K562 (cell line): ENCODE measurements at regions not wholly inside any gene's neighbourhood (a gene's known extent, or its start where the extent isn't known, plus 50 kb on each side); places are given as distances from the start of the nearest gene placed in this dataset.

Source experiments
- ATAC-seq: fragments of 200-7000 bp; cut with Tn5 transposase; 3 replicates; pipeline ENCODE4 v1.9.1; 2020; ENCODE audit warnings: moderate library complexity
- BruUV-seq: library from RNA; stranded (reverse); fragments of 400-500 nt; replicated peaks from 2 replicates; lab custom pipeline; 2021; lab: Mats Ljungman, UMichigan
- CTCF ChIA-PET: fragments of 300-600 bp; formaldehyde crosslinking; extraction: SDS; loops from one replicate; lab custom pipeline; 2021; ENCODE audit warnings: low intra/inter-chr PET ratio; lab: Yijun Ruan, JAX
- POLR2A ChIA-PET: fragments of 300-600, 350-650 bp; sonication (Branson Sonifier 250); formaldehyde crosslinking; extraction: SDS; loops from one replicate; lab custom pipeline; 2021; ENCODE audit warnings: antibody characterized with exemption, inconsistent platforms; lab: Yijun Ruan, JAX
- DNase-seq, 4 experiments: peaks; one replicate each; pipeline versions ENCODE4 v3.0.0 to v3.0.0-alpha.2; 2011 to 2018; ENCODE audit warnings: low spot score in 3 of 4, mixed read lengths in 3 of 4; ENCODE audit errors: extremely low read depth in 1 of 4
- FAIRE-seq: peaks from 2 replicates; lab custom pipeline; 2011; peaks lifted over from hg19 to GRCh38; lab: Jason Lieb, UNC
- H2AFZ ChIP-seq: 2 replicates; pipeline ENCODE4 v1.6.0; 2011; ENCODE audit warnings: low read depth, low read length, control low read depth, inconsistent platforms
- H3K27ac ChIP-seq: fragments of 200-600 bp; 3 replicates; pipeline ENCODE4 v1.8.0; 2011; ENCODE audit warnings: low read depth, mild to moderate bottlenecking, control low read depth, inconsistent platforms, low read length, moderate library complexity, mixed read lengths; ENCODE audit errors: extremely low read depth
- H3K27me3 ChIP-seq, 2 experiments: fragments of 300-600 bp in 1 of 2; 2 replicates in 1 of 2; 3 replicates in 1 of 2; pipeline versions ENCODE4 v1.6.0 to v1.8.0; 2011; ENCODE audit warnings: inconsistent platforms in 2 of 2, low read length in 2 of 2, mild to moderate bottlenecking in 1 of 2, mixed read lengths in 1 of 2, moderate library complexity in 1 of 2; ENCODE audit not compliant: control insufficient read depth in 2 of 2, insufficient read depth in 2 of 2
- H3K36me3 ChIP-seq: fragments of 300-600 bp; 3 replicates; pipeline ENCODE4 v1.8.0; 2011; ENCODE audit warnings: mild to moderate bottlenecking, low read length, inconsistent platforms; ENCODE audit not compliant: control insufficient read depth, insufficient read depth
- H3K4me1 ChIP-seq, 2 experiments: fragments of 200-600 bp in 1 of 2; replicated peaks in 1 of 2; 2 replicates in 1 of 2; 3 replicates in 1 of 2; pipeline versions ENCODE4 v1.5.1 to v1.8.0; 2011; ENCODE audit warnings: inconsistent platforms in 2 of 2, low read length in 2 of 2, mild to moderate bottlenecking in 1 of 2, mixed read lengths in 1 of 2, moderate library complexity in 1 of 2; ENCODE audit not compliant: control insufficient read depth in 2 of 2, insufficient read depth in 2 of 2
- H3K4me2 ChIP-seq: 2 replicates; pipeline ENCODE4 v1.6.1; 2011; ENCODE audit warnings: low read length, control low read depth, inconsistent platforms, mixed read lengths; ENCODE audit not compliant: insufficient read depth
- H3K4me3 ChIP-seq: fragments of 200-600 bp; sonication (generic), shearing (Covaris generic); 2 replicates; pipeline ENCODE4 v1.5.1; 2016; ENCODE audit warnings: control low read depth, inconsistent platforms
- H3K79me2 ChIP-seq: fragments of 200-600 bp; 3 replicates; pipeline ENCODE4 v1.8.0; 2011; ENCODE audit warnings: low read length, inconsistent platforms; ENCODE audit not compliant: control insufficient read depth, insufficient read depth
- H3K9ac ChIP-seq, 2 experiments: 2 replicates each; pipeline versions ENCODE4 v1.6.0 to v1.6.1; 2011; ENCODE audit warnings: low read depth in 2 of 2, low read length in 2 of 2, control low read depth in 1 of 2, inconsistent platforms in 1 of 2, mild to moderate bottlenecking in 1 of 2, mixed read lengths in 1 of 2; ENCODE audit not compliant: insufficient read depth in 1 of 2
- H3K9me1 ChIP-seq: one replicate; pipeline ENCODE4 v1.6.0; 2011; ENCODE audit warnings: inconsistent platforms, mild to moderate bottlenecking, low read length, moderate library complexity; ENCODE audit not compliant: control insufficient read depth, insufficient read depth
- H3K9me3 ChIP-seq: replicated peaks from 2 replicates; pipeline ENCODE4 v1.5.1; 2011; ENCODE audit warnings: low read depth, low read length, inconsistent platforms; ENCODE audit not compliant: control insufficient read depth, insufficient read depth
- H4K20me1 ChIP-seq: replicated peaks from 2 replicates; pipeline ENCODE4 v1.6.1; 2011; ENCODE audit warnings: low read length, inconsistent platforms, mixed read lengths; ENCODE audit not compliant: control insufficient read depth, insufficient read depth
- CXXC5 ChIP-seq: fragments of 250-450 bp; sonication (Bioruptor Pico); IDR thresholded peaks from 2 replicates; pipeline ENCODE4 v1.8.0; 2022; ENCODE audit warnings: inconsistent platforms, mild to moderate bottlenecking, moderate library complexity
- ETV1 ChIP-seq: fragments of 450-650 bp; conservative IDR thresholded peaks from 2 replicates; pipeline ENCODE4 v1.6.1; 2016; ENCODE audit warnings: missing genetic modification characterization, control low read depth, low read depth, missing compliant biosample characterization
- FOXK2 ChIP-seq, 2 experiments: fragments of 450-650 bp; IDR thresholded peaks in 1 of 2; conservative IDR thresholded peaks in 1 of 2; 2 replicates each; pipeline ENCODE4 v1.6.1; 2016; ENCODE audit warnings: low read depth in 2 of 2, mild to moderate bottlenecking in 1 of 2
- GABPB2 ChIP-seq: fragments of 250-450 bp; sonication (Bioruptor Pico); conservative IDR thresholded peaks from 2 replicates; pipeline ENCODE4 v1.5.1; 2021; ENCODE audit warnings: mild to moderate bottlenecking
- HIVEP1 ChIP-seq: fragments of 250-450 bp; sonication (Bioruptor Pico); IDR thresholded peaks from 2 replicates; pipeline ENCODE4 v1.4.0; 2020; ENCODE audit warnings: mild to moderate bottlenecking
- KDM1A ChIP-seq, 2 experiments: fragments of 450-650 bp; IDR thresholded peaks; 2 replicates each; pipeline ENCODE4 v1.6.1; 2016; ENCODE audit warnings: mild to moderate bottlenecking in 2 of 2
- POLR2H ChIP-seq: IDR thresholded peaks from 2 replicates; pipeline ENCODE4 v1.6.1; 2016; ENCODE audit warnings: missing genetic modification characterization, low read depth, mild to moderate bottlenecking, control low read depth, missing compliant biosample characterization, moderate library complexity
- RCOR1 ChIP-seq, 2 experiments: IDR thresholded peaks; 2 replicates each; pipeline ENCODE4 v1.6.1; 2012; ENCODE audit warnings: low read depth in 2 of 2, low read length in 2 of 2, borderline replicate concordance in 1 of 2, improper control_type of control experiment in 1 of 2
- SAP30 ChIP-seq: fragments of 200-600 bp; sonication (generic); IDR thresholded peaks from 2 replicates; pipeline ENCODE4 v1.6.1; 2012; ENCODE audit warnings: borderline replicate concordance, low read depth, mild to moderate bottlenecking, moderate library complexity, low read length, control low read depth, inconsistent platforms; ENCODE audit not compliant: insufficient read depth, poor library complexity, severe bottlenecking
- TAF15 ChIP-seq: fragments of 200-400 bp; formaldehyde crosslinking; IDR thresholded peaks from 2 replicates; pipeline ENCODE4 v1.6.1; 2017; ENCODE audit warnings: mild to moderate bottlenecking, low read depth, low read length, moderate library complexity
- TCF7L2 ChIP-seq: fragments of 150-350 bp; IDR thresholded peaks from 2 replicates; pipeline ENCODE4 v1.6.1; 2016; ENCODE audit warnings: low read depth, mild to moderate bottlenecking, low read length, moderate library complexity
- TGIF2 ChIP-seq: sonication (generic); formaldehyde crosslinking; IDR thresholded peaks from 2 replicates; pipeline ENCODE4 v1.8.1; 2022; ENCODE audit warnings: mild to moderate bottlenecking, missing genetic modification reagents, moderate library complexity
- ZFP1 ChIP-seq: fragments of 450-650 bp; formaldehyde crosslinking; IDR thresholded peaks from 2 replicates; pipeline ENCODE4 v1.4.0; 2020; ENCODE audit warnings: mild to moderate bottlenecking, mixed read lengths
- ZNF583 ChIP-seq: fragments of 250-450 bp; sonication (Bioruptor Pico); IDR thresholded peaks from 2 replicates; pipeline ENCODE4 v1.4.0; 2020
- ZNF740 ChIP-seq, 3 experiments: fragments of 200-800 bp in 1 of 3; sonication (Bioruptor generic) in 1 of 3; sonication (generic) in 1 of 3; formaldehyde crosslinking in 1 of 3; IDR thresholded peaks; 2 replicates each; pipeline versions ENCODE4 v1.6.1 to v1.8.0; 2016 to 2022; ENCODE audit warnings: mild to moderate bottlenecking in 2 of 3, missing compliant biosample characterization in 2 of 3, missing genetic modification characterization in 2 of 3, missing genetic modification reagents in 1 of 3
- WGBS: fragments of 100-300 bp; shearing (Covaris generic); methylation state at CpG from one replicate; pipeline ENCODE4 v1.1.6; 2016; ENCODE audit warnings: low coverage, mixed read lengths; ENCODE audit not compliant: insufficient coverage; ENCODE audit errors: missing lambda C conversion rate; 5-methylcytosine and 5-hydroxymethylcytosine counted together
- in situ Hi-C: fragments of 300-500 bp; cut with MboI; formaldehyde crosslinking; loops from 4 replicates; pipeline ENCODE4 v1.15.0; 2018; ENCODE audit warnings: inconsistent platforms, mixed read lengths
- intact Hi-C: fragments of 100-400 bp; cut with micrococcal nuclease; formaldehyde crosslinking; loops from 2 replicates; pipeline ENCODE4 v1.14.2; 2022

- Histone ChIP-seq H3K9me3 (no peaks in the 10 kb centered on the region; the same call in 1 of the 2 replicates), H4K20me1 (no peaks in the 10 kb centered on the region), H3K27me3 (no peaks in the 10 kb centered on the region), H3K36me3 (no peaks in the 10 kb centered on the region), H3K4me1 (no peaks in the 10 kb centered on the region), H3K4me2 (no peak overlapping the region), H2AFZ (no peak overlapping the region), H3K9ac (no peak overlapping the region), H3K4me3 (no peak overlapping the region), H3K27ac (no peak overlapping the region), H3K79me2 (no peaks in the 10 kb centered on the region), H3K9me1 (no peaks in the 10 kb centered on the region)
- ChIA-PET POLR2A (no interaction called here), CTCF (no interaction called here)
- intact Hi-C loops (no loop called here), in situ Hi-C loops (no loop called here)
- no peak for TF ChIP-seq GABPB2
- no peak for TF ChIP-seq SAP30
- no peak for TF ChIP-seq ZNF583
- no peak for TF ChIP-seq TAF15
- no peak for ATAC-seq
- no peak for DNase-seq
- BruUV-seq, result no TSS peak
- no peak for FAIRE-seq
- 4% methylated on average over 2 of the region's 2 CpGs for WGBS
Measured at GRCh38 chr5:117504305-117504704, 929.7 kb upstream of the SEMA6A start.

- Histone ChIP-seq H4K20me1 (no peaks in the 10 kb centered on the region), H3K9ac (no peak overlapping the region), H2AFZ (no peak overlapping the region), H3K79me2 (no peaks in the 10 kb centered on the region), H3K9me3 (peaks cover 2% of the 10 kb centered on the region; the same call in 1 of the 2 replicates), H3K27ac (no peak overlapping the region), H3K4me2 (no peak overlapping the region), H3K4me1 (no peaks in the 10 kb centered on the region), H3K4me3 (no peak overlapping the region), H3K36me3 (no peaks in the 10 kb centered on the region), H3K27me3 (no peaks in the 10 kb centered on the region), H3K9me1 (no peaks in the 10 kb centered on the region)
- ChIA-PET CTCF (no interaction called here), POLR2A (no interaction called here)
- BruUV-seq, result no TSS peak
- DNase-seq, result no peak
- no peak for ATAC-seq
- intact Hi-C loops, result no loop called here
- WGBS, result 4% methylated on average over 3 of the region's 3 CpGs
- FAIRE-seq, result no peak
- in situ Hi-C loops, result no loop called here
- TF ChIP-seq ZFP1 (no peak), POLR2H (tag) (no peak), TCF7L2 (no peak), HIVEP1 (no peak), RCOR1 (IDR thresholded peaks at IDR 0.05; ENCODE audit: borderline replicate concordance in 1 of 2, low read depth in 2 of 2, low read length in 2 of 2) (no peak), ZNF740 (CRISPR knock-in tag; IDR thresholded peaks at IDR 0.05) (no peak), ZNF740 (tag; IDR thresholded peaks at IDR 0.05) (no peak), TGIF2 (CRISPR knock-in tag) (no peak), FOXK2 (conservative IDR thresholded peaks at IDR 0.05 in 1 of 2, IDR thresholded peaks at IDR 0.05 in 1 of 2; ENCODE audit: low read depth in 2 of 2) (no peak), CXXC5 (CRISPR knock-in tag) (no peak), ETV1 (tag) (no peak), KDM1A (IDR thresholded peaks at IDR 0.05) (no peak)
Measured at GRCh38 chr5:117497601-117498000, 923.0 kb upstream of the SEMA6A start.
